Esophagus squamous epithelium (tissue), 4 donors: ENCODE measurements at regions not wholly inside any gene's neighbourhood (a gene's known extent, or its start where the extent isn't known, plus 50 kb on each side); places are given as distances from the start of the nearest gene placed in this dataset.

ENCODE experiments used
- POLR2A ChIP-seq, 4 donors: fragments of 450-650 bp; IDR thresholded peaks; one replicate each; pipeline ENCODE4 v1.6.1; 2017; ENCODE audit warnings: antibody characterized with exemption in 4 of 4, mild to moderate bottlenecking in 4 of 4, moderate library complexity in 3 of 4
- TF ChIP-seq, protein P1 (sequence below), 6 experiments: fragments of 450-650 bp in 4 of 6; fragments of 200-600 bp in 2 of 6; sonication (generic) in 2 of 6; IDR thresholded peaks; one replicate each; pipeline ENCODE4 v1.5.1; 2016 to 2019; ENCODE audit warnings: antibody characterized with exemption in 6 of 6, mild to moderate bottlenecking in 4 of 6, moderate library complexity in 4 of 6

DNA sequence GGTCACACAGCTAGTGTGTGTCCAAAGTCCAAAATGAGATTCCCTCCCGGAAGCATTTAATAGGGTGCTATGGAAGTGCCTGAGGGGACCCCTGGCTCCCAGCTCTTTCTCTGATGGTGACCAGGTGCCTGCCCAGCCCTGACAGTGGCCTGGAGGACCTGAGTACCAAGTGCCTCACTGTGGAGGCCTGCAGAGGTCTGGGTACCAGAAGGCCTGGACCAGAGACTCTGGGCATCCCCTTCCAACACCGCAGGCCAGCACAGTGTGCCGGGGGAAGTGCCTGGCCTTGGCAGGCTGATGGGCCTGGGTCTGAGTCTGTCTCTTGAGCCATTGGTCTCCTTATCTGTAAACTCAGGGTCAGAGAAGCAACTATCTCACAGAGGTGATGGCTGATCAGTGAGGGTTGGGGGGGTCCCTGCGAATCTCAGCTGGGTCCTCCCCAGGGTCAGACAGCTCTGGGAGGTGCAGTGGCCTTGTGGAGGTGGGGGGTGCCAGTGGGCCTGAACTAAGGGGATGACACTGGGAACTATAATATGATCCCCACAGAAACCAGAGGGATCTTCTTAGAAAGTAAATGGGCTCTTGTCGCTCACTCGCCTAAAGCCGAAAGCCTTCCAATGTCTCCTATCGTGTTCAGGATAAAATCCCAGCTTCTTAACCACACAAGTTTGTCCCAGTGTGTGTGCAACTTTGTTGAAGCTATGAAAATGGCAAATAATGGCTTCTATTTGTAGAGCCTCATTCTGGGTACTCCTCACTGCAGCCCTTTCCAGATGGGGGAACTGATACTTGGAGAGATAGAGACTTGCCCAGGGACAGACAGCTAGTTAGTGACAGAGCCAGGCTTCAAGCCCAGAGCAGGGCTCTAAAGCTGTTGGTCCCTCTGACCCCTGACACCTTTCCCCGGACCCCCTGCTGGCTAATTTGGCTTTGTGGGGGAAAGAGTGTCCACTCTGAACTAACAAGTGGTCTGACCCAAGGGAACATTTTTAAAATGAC lies 225.1 kb downstream of the TFCP2L1 start:
- TF ChIP-seq, protein P1, sequence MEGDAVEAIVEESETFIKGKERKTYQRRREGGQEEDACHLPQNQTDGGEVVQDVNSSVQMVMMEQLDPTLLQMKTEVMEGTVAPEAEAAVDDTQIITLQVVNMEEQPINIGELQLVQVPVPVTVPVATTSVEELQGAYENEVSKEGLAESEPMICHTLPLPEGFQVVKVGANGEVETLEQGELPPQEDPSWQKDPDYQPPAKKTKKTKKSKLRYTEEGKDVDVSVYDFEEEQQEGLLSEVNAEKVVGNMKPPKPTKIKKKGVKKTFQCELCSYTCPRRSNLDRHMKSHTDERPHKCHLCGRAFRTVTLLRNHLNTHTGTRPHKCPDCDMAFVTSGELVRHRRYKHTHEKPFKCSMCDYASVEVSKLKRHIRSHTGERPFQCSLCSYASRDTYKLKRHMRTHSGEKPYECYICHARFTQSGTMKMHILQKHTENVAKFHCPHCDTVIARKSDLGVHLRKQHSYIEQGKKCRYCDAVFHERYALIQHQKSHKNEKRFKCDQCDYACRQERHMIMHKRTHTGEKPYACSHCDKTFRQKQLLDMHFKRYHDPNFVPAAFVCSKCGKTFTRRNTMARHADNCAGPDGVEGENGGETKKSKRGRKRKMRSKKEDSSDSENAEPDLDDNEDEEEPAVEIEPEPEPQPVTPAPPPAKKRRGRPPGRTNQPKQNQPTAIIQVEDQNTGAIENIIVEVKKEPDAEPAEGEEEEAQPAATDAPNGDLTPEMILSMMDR (IDR thresholded peaks at IDR 0.05): no peak
- TF ChIP-seq POLR2A (IDR thresholded peaks at IDR 0.05): no peak
